ENCODE measurements at regions not wholly inside any gene's neighbourhood (a gene's known extent, or its start where the extent isn't known, plus 50 kb on each side); places are given as distances from the start of the nearest gene placed in this dataset.

- H3K4me3 ChIP-seq (replicated peaks; ENCODE audit: low read depth, low read length), result no peak overlapping the region
- H3K36me3 ChIP-seq (ENCODE audit: control insufficient read depth, insufficient read depth, low read length), result no peaks in the 10 kb centered on the region
- no peak for TF ChIP-seq CTCF (IDR thresholded peaks at IDR 0.05; ENCODE audit: insufficient read depth, low read length, poor library complexity, severe bottlenecking)
- DNase-seq (ENCODE audit: extremely low read depth, insufficient read length), result no peak
- H3K27me3 ChIP-seq (replicated peaks; ENCODE audit: control insufficient read depth, insufficient read depth, low read length), result peaks cover 1% of the 10 kb centered on the region; the same call in 1 of the 2 replicates
Measured at GRCh38 chr2:16050908-16051489, 110.6 kb downstream of the MYCN start.

DNA sequence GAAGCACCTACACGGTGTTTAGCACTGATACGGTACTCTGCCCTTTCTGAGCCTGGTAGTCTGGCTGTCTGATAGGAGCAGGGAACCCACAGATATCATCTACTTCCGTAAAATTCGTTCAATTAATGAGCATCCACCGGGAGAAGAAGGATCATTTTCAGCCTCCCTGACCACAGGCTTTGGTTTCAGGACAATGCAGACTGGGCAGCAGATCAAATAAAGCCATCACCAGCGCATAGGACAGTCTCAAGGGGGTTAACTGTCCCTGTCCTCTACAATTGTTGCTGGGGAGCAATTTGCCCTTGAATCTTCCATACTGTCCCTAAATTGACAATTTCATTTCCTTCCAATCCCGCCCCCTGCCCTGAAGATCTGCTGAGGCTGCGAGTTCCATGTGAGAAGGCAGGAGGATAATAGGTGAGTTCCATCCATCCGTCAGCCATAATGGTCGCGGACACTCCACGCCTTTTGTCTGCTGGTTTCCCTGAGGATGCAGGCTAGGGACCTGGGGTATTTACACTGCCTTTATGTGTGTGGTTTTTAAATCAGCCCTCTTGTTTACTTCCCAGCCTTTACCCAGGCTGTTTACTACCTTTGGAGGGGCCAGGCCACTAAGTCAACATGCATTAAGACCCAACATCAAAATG is 110.0 kb downstream of the MYCN start:
- DNase-seq (ENCODE audit: extremely low read depth, insufficient read length), result no peak
- TF ChIP-seq CTCF (IDR thresholded peaks at IDR 0.05; ENCODE audit: insufficient read depth, low read length, poor library complexity, severe bottlenecking), result no peak
- no peaks in the 10 kb centered on the region for H3K36me3 ChIP-seq (ENCODE audit: control insufficient read depth, insufficient read depth, low read length)
- no peak overlapping the region for H3K4me3 ChIP-seq (replicated peaks; ENCODE audit: low read depth, low read length)
- H3K27me3 ChIP-seq (replicated peaks; ENCODE audit: control insufficient read depth, insufficient read depth, low read length), result peaks cover 1% of the 10 kb centered on the region; the same call in 1 of the 2 replicates

DNA sequence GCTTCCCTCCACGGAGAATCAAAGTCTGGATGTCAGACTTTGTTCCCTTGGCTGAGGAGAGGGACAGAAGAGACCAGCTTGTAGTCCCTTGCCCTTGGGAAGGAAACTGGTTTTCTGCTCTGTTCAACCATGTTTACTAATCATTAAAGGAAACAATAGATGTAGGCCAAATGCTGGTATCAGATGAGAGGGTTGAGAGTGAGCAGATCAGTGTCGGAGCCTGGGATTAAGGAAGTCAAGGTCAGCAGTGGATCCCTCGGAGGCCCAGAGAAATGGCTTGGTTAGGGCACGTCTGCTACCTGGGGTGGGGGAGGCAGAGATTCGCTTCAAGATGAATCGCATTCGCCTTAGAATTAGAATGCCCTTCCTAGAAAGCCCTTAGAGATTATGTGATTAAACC is 109.1 kb downstream of the MYCN start:
- TF ChIP-seq CTCF (IDR thresholded peaks at IDR 0.05; ENCODE audit: insufficient read depth, low read length, poor library complexity, severe bottlenecking), result no peak
- no peak overlapping the region for H3K4me3 ChIP-seq (replicated peaks; ENCODE audit: low read depth, low read length)
- peaks cover 1% of the 10 kb centered on the region; the same call in 1 of the 2 replicates for H3K27me3 ChIP-seq (replicated peaks; ENCODE audit: control insufficient read depth, insufficient read depth, low read length)
- H3K36me3 ChIP-seq (ENCODE audit: control insufficient read depth, insufficient read depth, low read length), result no peaks in the 10 kb centered on the region
- DNase-seq (ENCODE audit: extremely low read depth, insufficient read length), result no peak

- no peak for TF ChIP-seq CTCF (IDR thresholded peaks at IDR 0.05; ENCODE audit: insufficient read depth, low read length, poor library complexity, severe bottlenecking)
- Histone ChIP-seq H3K36me3 (ENCODE audit: control insufficient read depth, insufficient read depth, low read length) (no peaks in the 10 kb centered on the region), H3K27me3 (replicated peaks; ENCODE audit: control insufficient read depth, insufficient read depth, low read length) (peaks cover 1% of the 10 kb centered on the region; the same call in 1 of the 2 replicates), H3K4me3 (replicated peaks; ENCODE audit: low read depth, low read length) (no peak overlapping the region)
- DNase-seq (ENCODE audit: extremely low read depth, insufficient read length), result no peak
Measured at GRCh38 chr2:16048466-16048865, 108.1 kb downstream of the MYCN start.

DNA sequence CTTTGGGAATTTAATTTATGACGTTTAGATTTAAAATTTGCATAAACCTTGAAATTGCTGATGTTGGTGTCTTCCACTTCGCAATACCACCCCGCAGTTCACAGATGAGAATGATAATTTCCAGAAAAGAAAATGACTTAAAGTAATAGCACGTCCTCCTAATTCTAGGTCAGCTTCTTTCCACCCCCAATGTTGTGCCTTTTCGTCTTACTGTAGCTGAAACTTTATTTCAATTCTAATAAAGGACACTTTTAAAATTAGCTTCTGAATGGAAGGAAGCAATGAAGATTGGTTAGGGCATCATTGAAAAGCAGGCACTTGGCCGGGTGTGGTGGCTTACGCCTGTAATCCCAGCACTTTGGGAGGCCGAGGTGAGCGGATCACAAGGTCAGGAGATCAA is 107.4 kb downstream of the MYCN start:
- no peak overlapping the region for H3K4me3 ChIP-seq (replicated peaks; ENCODE audit: low read depth, low read length)
- H3K27me3 ChIP-seq (replicated peaks; ENCODE audit: control insufficient read depth, insufficient read depth, low read length), result peaks cover 1% of the 10 kb centered on the region; the same call in 1 of the 2 replicates
- TF ChIP-seq CTCF (IDR thresholded peaks at IDR 0.05; ENCODE audit: insufficient read depth, low read length, poor library complexity, severe bottlenecking), result no peak
- H3K36me3 ChIP-seq (ENCODE audit: control insufficient read depth, insufficient read depth, low read length), result no peaks in the 10 kb centered on the region
- no peak for DNase-seq (ENCODE audit: extremely low read depth, insufficient read length)
